ENCODE measurements at regions not wholly inside any gene's neighbourhood (a gene's known extent, or its start where the extent isn't known, plus 50 kb on each side); places are given as distances from the start of the nearest gene placed in this dataset.
A peak's percentile ranks its signal among the peaks of the same experiment; 100 is the strongest.
"Not testable (repeated sequence)": the region's sequence is repeated elsewhere in the genome, so short reads cannot be mapped to it uniquely, and the experiment has no call there.

DNA sequence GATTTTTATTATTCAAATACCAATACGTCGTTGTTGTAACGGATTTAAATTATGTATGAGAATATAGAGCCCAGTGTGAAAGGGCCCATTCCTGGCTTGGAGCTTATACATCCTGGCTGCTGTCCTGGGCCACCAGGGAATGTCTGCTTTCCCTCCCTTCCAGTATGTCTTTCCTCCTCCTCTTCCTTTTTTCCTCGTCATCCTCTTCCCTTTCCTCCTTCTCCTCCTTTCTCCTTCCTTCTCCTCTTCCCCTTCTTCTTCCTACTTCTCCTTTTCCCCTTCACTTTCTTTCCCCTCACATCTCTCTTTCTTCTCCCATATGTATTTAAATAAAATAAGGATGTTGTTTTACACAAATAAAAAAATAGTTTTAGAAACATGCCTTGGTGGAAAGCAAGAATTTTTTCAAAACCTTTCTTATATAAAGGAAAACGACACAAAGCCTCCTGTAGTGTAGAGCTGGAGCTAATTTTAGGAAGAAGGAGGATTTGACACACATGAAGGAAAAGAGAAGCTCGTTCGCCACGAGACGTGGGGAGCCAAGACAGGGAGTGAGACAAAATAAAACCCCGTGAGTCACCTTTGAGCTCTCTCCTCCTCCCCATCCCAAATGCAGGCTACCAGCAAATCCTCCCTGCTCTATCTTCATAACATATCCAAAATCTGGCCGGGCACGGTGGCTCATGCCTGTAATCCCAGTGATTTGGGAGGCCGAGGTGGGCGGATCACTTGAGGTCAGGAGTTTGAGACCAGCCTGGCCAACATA is 301.1 kb upstream of the LYZL1 start:
- Mint-ChIP-seq H3K9me3 (no peaks in the 10 kb centered on the region), H3K27ac (ENCODE audit: unreplicated experiment) (no peak overlapping the region), H3K4me3 (no peak overlapping the region), H3K27me3 (ENCODE audit: low read depth) (peaks cover 3% of the 10 kb centered on the region), H3K36me3 (ENCODE audit: low read depth) (no peaks in the 10 kb centered on the region), H3K4me1 (peaks cover 7% of the 10 kb centered on the region)
- no peak for DNase-seq (ENCODE audit: low read depth, low spot score)
- TF ChIP-seq, protein P1, sequence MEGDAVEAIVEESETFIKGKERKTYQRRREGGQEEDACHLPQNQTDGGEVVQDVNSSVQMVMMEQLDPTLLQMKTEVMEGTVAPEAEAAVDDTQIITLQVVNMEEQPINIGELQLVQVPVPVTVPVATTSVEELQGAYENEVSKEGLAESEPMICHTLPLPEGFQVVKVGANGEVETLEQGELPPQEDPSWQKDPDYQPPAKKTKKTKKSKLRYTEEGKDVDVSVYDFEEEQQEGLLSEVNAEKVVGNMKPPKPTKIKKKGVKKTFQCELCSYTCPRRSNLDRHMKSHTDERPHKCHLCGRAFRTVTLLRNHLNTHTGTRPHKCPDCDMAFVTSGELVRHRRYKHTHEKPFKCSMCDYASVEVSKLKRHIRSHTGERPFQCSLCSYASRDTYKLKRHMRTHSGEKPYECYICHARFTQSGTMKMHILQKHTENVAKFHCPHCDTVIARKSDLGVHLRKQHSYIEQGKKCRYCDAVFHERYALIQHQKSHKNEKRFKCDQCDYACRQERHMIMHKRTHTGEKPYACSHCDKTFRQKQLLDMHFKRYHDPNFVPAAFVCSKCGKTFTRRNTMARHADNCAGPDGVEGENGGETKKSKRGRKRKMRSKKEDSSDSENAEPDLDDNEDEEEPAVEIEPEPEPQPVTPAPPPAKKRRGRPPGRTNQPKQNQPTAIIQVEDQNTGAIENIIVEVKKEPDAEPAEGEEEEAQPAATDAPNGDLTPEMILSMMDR (conservative IDR thresholded peaks at IDR 0.05): no peak

DNA sequence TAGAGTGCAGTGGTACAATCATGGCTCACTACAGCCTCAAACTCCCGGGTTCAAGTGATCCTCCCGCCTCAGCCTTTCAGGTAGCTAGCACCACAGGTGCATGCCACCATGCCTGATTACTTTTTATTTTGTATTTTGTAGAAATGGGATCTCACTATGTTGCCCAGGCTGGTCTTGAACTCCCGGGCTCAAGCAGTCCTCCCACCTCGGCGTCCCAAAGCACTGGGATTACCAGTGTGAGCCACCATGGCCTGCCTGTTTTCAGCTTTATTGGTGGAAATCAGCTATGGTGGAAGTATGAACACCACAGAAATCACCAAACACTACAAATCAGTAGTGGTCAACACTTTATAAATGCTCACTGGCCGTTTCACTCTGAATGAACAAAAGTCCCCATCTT is 299.9 kb upstream of the LYZL1 start:
- Mint-ChIP-seq H3K4me3 (no peak overlapping the region), H3K4me1 (peaks cover 5% of the 10 kb centered on the region), H3K36me3 (ENCODE audit: low read depth) (no peaks in the 10 kb centered on the region), H3K27me3 (ENCODE audit: low read depth) (peaks cover 3% of the 10 kb centered on the region), H3K9me3 (no peaks in the 10 kb centered on the region), H3K27ac (ENCODE audit: unreplicated experiment) (no peak overlapping the region)
- TF ChIP-seq, protein P1 (conservative IDR thresholded peaks at IDR 0.05): no peak
- DNase-seq (ENCODE audit: low read depth, low spot score): no peak

DNA sequence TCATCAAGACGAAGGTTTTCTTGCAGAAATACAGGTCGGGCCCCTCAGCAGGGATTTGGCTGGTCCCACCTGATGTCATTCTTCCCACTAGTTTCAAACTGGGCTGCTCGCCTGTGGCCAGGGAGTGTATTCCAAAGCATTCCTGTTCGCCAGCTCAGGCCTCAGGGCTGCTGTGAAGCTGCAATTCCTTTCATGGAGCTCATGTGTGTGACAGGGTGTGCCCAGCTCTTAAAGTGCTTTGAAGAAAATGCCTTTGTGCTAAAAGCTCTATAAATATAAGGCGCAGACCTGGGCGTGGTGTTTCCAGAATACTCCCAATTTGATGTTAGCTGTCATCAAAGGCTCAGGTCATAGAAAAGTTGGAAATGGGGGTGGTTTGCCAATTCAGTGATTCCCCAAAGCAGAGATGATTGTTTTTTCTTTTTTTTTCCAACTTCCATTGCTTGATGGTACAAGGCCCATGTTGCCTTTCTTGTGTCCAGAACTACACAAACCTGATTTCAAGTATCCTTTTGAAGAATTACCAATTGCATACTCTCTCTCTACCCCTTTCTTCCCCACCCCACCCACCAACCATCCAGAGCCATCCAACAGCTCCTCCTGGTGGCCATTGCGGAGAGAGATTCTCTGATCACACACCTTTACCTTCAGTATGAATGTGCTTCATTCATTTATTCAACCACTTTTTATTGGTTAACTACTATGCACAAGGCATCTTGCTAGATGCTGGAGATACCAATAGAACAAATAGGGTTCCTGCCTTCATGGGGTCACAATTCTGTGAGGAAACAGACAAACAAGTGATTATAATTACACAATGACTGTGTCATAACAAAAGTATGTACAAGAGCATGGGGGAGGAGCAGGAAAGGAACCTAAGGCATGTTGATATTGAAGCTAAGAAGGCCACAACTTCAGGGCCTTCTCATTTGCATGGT is 297.3 kb upstream of the LYZL1 start:
- Mint-ChIP-seq H3K9me3 (peaks cover 2% of the 10 kb centered on the region), H3K4me3 (no peak overlapping the region), H3K4me1 (no peaks in the 10 kb centered on the region), H3K36me3 (ENCODE audit: low read depth) (no peaks in the 10 kb centered on the region), H3K27ac (ENCODE audit: unreplicated experiment) (no peak overlapping the region), H3K27me3 (ENCODE audit: low read depth) (peaks cover 3% of the 10 kb centered on the region)
- TF ChIP-seq, protein P1 (conservative IDR thresholded peaks at IDR 0.05): peak; percentile 87
- peak; percentile 34 for DNase-seq (ENCODE audit: low read depth, low spot score)

DNA sequence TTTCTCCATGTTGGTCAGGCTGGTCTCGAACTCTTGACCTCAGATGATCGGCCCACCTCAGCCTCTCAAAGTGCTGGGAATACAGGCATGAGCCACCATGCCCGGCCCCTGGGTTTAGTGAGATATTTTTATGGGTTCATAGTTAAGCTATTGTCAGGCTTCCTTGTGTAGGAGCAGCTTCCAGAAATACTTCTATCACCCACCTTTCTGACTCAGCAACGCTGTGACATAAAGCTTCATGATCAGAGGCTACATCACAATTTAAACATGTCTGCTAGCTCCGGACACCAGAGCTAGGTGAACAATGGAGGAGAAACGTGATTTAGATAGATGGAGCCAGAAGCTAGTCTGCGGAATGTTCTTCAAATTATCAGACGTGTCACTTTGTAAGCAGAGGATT is 295.8 kb upstream of the LYZL1 start:
- peaks cover 10% of the 10 kb centered on the region for H3K4me1 Mint-ChIP-seq
- no peak for DNase-seq (ENCODE audit: low read depth, low spot score)
- no peaks in the 10 kb centered on the region for H3K36me3 Mint-ChIP-seq (ENCODE audit: low read depth)
- no peak overlapping the region for H3K27ac Mint-ChIP-seq (ENCODE audit: unreplicated experiment)
- TF ChIP-seq, protein P1 (conservative IDR thresholded peaks at IDR 0.05): no peak
- peaks cover 2% of the 10 kb centered on the region for H3K9me3 Mint-ChIP-seq
- no peak overlapping the region for H3K4me3 Mint-ChIP-seq
- H3K27me3 Mint-ChIP-seq (ENCODE audit: low read depth): no peaks in the 10 kb centered on the region

DNA sequence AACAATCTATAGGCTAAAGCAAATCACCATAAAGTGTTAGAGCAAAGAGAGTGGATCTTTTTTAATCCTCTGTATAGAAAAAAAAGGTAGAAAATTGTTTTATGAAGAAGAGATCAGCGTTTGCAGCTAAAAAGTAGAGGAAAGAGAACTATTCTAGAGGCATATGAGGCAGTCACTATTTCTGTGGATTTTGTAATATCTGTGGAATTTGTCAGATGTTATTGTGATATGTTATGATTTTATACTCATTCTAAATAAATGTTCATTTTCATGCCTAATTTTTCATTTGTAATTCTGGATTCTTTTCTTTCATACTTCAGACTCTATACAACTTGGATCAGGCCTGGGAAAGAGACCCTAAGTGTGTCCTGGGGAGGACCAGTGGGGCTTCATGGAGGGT is 295.0 kb upstream of the LYZL1 start:
- H3K27me3 Mint-ChIP-seq (ENCODE audit: low read depth): no peaks in the 10 kb centered on the region
- TF ChIP-seq, protein P1 (conservative IDR thresholded peaks at IDR 0.05): no peak
- H3K36me3 Mint-ChIP-seq (ENCODE audit: low read depth): no peaks in the 10 kb centered on the region
- no peak overlapping the region for H3K27ac Mint-ChIP-seq (ENCODE audit: unreplicated experiment)
- H3K4me3 Mint-ChIP-seq: no peak overlapping the region
- H3K9me3 Mint-ChIP-seq: peaks cover 2% of the 10 kb centered on the region
- DNase-seq (ENCODE audit: low read depth, low spot score): no peak
- H3K4me1 Mint-ChIP-seq: peaks cover 17% of the 10 kb centered on the region

DNA sequence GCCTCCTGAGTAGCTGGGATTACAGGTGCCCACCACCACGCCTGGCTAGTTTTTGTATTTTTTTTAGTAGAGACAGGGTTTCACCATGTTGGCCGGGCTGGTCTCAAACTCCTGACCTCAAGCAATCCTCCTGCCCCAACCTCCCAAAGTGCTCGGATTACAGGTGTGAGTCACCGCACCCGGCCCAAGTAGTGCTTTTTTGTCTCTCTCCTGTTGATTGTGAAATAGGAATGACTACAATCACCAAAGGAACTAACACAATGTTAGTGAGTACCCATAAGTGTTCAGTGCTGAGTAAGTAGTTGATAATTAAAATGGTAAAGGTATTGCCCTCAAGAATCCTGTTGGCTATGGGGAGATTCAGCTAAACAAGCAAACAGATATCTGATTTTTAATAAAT is 294.1 kb upstream of the LYZL1 start:
- DNase-seq (ENCODE audit: low read depth, low spot score); H3K4me3 Mint-ChIP-seq; H3K27ac Mint-ChIP-seq (ENCODE audit: unreplicated experiment); H3K27me3 Mint-ChIP-seq (ENCODE audit: low read depth); H3K36me3 Mint-ChIP-seq (ENCODE audit: low read depth); H3K9me3 Mint-ChIP-seq: not testable (repeated sequence)
- peaks cover 18% of the 10 kb centered on the region for H3K4me1 Mint-ChIP-seq

All from neural crest cell (in vitro differentiated cells).